Upper lobe of left lung (tissue), 4 donors: ENCODE measurements at regions not wholly inside any gene's neighbourhood (a gene's known extent, or its start where the extent isn't known, plus 50 kb on each side); places are given as distances from the start of the nearest gene placed in this dataset.

Source experiments
- CTCF ChIP-seq, 6 experiments: fragments of 450-650 bp in 4 of 6; fragments of 200-600 bp in 2 of 6; sonication (generic) in 2 of 6; IDR thresholded peaks; one replicate each; pipeline ENCODE4 v1.5.1; 2016 to 2019; ENCODE audit warnings: antibody characterized with exemption in 6 of 6
- POLR2A ChIP-seq, 4 donors: fragments of 450-650 bp; IDR thresholded peaks; one replicate each; pipeline ENCODE4 v1.5.1; 2016 to 2017; ENCODE audit warnings: antibody characterized with exemption in 4 of 4, mild to moderate bottlenecking in 2 of 4

GRCh38 chr7:26482927-26483326 is 191.3 kb downstream of the SNX10 start:
- no peak for TF ChIP-seq CTCF (IDR thresholded peaks at IDR 0.05)
- no peak for TF ChIP-seq POLR2A (IDR thresholded peaks at IDR 0.05)
